HG03520 (cell line): ENCODE measurements at regions not wholly inside any gene's neighbourhood (a gene's known extent, or its start where the extent isn't known, plus 50 kb on each side); places are given as distances from the start of the nearest gene placed in this dataset.

Experiments
- ATAC-seq: cut with Tn5 transposase; IDR thresholded peaks from one replicate; pipeline ENCODE4 v1.9.1; 2021; ENCODE audit warnings: mild to moderate bottlenecking, moderate library complexity; ENCODE audit not compliant: unreplicated experiment

DNA sequence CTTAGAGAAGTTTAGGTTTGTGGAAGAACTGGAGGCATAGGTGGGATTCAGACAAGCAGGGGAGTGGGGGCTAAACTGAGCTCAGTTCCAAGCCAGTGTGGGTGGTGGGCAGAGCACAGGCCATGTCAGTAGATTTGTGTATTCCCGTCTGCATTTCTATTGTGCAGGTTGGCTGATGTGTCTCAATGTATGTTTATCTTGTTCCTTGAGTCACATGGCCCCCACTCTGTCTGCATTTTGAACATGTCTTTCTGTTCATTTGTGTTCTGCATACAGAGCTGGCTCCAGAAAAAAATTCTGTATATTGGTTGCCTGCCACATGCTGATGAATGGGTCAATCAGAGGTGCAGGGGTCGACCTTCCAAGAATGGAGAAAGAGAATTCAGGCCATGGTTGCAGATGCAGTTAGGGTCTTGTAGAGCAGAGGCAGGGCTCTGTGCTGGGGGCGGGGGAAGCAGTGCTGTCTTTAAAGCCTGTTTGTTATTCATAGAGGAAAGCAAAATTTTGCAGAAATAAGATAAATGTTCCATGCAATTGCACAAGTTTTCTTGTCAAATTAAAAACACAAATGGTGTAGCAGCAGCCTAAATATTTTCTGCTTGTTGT lies 166.7 kb downstream of the CDH26 start:
- ATAC-seq: no peak

- no peak for ATAC-seq
These were observed 167.3 kb downstream of the CDH26 start for GRCh38 chr20:60125513-60125912.

GRCh38 chr20:60126975-60127374 lies 168.8 kb downstream of the CDH26 start:
- ATAC-seq: no peak

DNA sequence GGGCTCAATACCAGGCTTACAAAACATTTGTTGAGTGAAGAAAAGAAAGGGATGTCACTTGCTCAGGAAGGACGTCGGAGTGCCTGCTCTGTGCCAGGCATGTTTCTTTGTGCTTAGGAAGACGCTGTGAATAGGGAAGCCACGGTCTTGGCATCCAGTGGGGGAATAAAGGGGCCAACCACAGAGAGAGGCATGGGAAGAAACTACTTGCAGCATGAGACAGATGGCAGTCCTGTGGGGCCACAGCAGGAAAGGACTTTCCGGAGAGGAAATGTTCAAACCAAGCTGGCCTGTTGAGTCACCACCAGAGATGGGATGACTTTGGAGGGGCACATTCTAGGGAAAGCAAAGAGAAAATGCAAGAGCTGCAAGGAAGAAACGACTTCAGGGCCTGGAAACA lies 173.2 kb downstream of the CDH26 start:
- no peak for ATAC-seq

DNA sequence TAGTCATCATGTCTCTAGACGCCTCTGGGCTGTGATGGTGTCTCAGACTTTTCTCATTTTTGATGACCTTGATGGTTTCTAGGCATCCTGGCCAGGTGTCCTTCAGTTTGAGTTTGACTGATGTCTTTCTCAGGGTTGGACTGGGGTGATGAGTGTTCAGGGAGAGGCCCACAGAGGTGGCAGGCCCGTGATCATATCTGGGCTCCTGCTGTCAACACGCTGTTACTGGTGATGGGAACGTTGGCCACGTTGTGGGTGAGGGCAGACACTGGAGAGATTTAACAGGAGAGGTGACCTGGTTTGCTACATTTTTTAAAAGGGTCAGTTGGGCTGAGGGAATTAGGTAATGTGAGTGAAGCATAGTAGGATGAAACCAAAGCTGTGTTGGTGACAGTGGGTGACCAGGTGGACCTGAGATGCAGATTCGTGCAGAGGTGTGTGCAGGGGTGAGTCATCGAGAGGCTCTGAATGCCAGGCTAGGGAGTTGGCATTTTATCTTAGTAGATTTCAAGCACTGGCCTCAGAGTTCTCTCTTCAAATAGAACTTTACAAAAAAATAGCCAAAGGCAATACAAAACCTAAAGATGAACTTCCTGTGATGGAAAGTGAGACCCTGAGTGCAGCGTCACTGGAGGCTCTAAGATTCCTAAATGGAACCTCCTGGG lies 174.1 kb downstream of the CDH26 start:
- ATAC-seq: no peak

- ATAC-seq: no peak
These were observed 174.8 kb downstream of the CDH26 start for GRCh38 chr20:60132827-60133670.

DNA sequence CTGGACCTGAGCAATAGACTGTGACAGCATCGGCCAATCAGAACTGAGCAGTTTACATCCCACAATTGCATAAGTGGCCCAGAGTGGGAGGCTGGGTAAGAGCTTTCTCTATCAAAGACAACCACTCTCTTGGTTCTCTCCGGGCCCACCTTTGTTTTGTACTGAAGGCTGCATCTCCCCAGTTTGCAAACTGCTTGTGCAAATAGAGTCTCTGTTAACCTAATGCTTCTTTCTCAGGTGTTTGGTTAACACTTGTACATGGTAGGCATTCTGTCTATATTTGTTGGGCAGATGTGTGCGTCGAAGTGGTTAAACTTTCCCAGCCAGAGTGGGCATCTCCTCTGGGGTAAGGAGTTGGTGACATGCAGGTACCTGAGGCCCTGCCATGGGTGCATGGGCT lies 177.1 kb downstream of the CDH26 start:
- ATAC-seq: no peak

DNA sequence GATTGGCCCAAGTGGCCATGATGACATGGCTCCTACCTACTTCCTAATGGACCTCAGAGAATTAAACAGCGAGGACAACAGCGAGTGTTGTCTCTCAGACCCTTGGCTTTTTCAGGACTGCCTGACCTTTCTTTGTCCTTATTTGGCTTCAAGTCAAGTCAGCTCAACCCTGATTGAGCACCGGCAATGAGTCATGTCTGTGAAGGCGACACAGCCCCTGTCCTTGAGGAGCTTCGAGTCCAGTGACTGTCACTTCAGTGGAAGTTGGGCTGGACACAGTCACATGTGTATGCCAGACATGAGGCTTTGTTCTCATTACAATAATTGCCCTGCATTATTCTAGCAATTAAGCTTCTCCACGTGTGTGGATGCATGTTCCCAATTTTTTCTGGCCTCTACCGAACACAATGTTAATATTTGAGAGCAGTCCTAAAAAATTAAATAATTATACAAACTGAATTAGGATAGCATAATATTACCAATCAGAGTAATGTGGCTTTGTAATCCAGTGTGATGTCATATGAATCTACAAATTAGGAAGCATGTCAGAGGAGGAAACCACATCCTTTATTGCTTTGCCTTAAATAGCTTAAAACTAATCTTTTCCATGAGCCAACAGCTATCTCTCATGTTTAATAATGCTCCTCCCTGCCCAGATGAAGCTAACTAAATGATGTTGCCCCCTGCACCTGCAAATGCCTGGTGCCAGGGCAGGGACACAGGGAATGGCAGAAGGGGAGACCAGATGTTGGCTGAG lies 178.6 kb downstream of the CDH26 start:
- no peak for ATAC-seq

DNA sequence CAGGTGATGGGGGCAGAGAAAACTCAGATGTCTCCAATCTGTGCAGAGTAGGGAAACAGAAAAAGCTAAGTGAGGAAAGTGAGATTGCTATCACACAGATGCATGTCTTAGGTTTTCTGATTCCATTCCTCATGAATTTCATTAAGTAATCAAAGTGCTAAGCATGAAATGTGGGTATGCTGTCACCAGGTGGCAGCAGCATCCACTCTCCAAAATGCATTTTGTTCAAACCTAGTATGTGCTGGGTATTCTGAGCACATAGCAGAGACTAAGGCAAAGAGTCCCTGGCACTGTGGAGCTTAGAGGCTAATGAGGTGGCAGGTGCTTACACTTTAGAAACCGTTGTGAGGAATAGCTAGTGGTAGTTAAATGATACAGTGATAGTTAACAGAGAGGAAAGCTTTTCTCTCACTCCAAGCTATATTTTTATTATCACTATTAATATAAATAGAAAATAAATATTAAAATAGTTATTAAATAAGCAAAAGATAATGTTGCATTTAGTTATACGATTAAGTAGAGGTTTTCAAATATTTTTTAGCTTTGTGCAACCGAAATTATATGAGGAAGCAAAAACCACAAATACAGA lies 179.5 kb downstream of the CDH26 start:
- ATAC-seq: peak; percentile 60

DNA sequence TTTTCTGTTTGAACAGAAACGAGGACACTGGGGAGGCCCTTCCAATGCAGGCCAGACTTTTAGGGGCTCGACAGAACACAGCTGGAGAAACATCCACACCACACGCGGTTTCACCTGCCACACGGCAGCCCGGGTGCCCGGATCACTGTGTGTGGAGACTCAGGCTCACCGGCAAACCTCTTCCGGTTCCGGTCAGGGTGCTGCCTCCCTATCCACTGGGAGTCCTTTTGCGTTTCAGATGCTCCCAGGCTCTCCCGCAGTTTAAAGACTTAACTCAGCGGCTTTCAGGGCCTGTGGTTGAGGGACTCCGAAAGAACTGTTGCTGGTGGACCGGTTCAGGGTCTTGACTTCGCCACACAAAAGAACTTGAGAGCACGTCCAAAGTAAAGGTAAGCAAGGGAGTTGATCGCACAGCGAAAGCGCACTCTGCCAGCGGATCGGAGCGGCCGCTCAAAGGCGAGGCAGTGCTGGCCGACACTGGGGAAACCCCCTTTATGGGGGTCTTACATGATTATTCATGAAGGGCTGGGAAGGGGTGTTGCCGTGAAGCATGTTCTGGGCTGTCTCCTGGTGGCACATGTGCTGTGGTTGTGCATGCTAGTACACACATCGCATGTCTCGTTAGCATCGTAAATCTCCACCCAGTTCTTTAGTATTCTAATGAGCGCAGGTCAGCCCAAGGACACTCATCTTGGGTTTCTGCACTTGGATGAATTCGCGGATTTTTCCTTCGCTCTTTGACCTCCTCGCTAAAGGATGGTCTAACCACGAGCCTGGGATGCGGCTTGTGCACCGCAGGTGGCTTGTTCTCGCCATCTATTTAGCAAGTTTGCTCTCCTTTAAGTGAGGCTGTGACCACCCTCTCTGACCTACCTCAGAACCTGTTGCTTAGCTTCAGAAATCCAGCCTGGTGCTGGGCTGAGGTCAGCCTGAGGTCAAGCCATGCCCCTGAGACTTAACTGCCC lies 180.3 kb downstream of the CDH26 start:
- ATAC-seq: peak; percentile 69

GRCh38 chr20:60139663-60140446 lies 181.6 kb downstream of the CDH26 start:
- no peak for ATAC-seq

GRCh38 chr20:60142587-60142986 lies 184.4 kb downstream of the CDH26 start:
- no peak for ATAC-seq

- ATAC-seq: no peak
These were observed 185.1 kb downstream of the CDH26 start for GRCh38 chr20:60143261-60143842.

DNA sequence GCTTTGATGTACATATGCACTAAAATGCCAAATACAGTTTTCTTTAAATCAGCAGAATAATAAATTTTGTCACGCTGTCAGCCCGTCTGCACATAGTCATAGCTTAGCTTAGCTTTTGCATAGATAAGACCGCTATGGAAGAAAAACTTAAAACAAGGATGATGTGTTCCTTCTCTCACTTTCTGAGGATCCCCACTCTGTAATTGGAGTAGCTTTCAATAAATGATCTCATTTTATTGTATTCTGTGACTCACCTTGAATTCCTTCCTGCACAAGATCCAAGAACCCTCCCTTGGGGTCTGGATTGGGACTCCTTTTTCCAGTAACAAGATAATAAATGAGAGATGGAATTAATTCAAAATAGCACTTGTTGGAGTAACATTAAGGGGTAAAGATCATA lies 186.2 kb downstream of the CDH26 start:
- ATAC-seq: no peak

GRCh38 chr20:60144974-60145527 lies 186.8 kb downstream of the CDH26 start:
- no peak for ATAC-seq

- no peak for ATAC-seq
These were observed 188.8 kb downstream of the CDH26 start for GRCh38 chr20:60147004-60147403.

- no peak for ATAC-seq
These were observed 190.7 kb downstream of the CDH26 start for GRCh38 chr20:60148885-60149284.

GRCh38 chr20:60152792-60153191 lies 194.6 kb downstream of the CDH26 start:
- ATAC-seq: no peak
